ENCODE measurements at regions not wholly inside any gene's neighbourhood (a gene's known extent, or its start where the extent isn't known, plus 50 kb on each side); places are given as distances from the start of the nearest gene placed in this dataset.

DNA sequence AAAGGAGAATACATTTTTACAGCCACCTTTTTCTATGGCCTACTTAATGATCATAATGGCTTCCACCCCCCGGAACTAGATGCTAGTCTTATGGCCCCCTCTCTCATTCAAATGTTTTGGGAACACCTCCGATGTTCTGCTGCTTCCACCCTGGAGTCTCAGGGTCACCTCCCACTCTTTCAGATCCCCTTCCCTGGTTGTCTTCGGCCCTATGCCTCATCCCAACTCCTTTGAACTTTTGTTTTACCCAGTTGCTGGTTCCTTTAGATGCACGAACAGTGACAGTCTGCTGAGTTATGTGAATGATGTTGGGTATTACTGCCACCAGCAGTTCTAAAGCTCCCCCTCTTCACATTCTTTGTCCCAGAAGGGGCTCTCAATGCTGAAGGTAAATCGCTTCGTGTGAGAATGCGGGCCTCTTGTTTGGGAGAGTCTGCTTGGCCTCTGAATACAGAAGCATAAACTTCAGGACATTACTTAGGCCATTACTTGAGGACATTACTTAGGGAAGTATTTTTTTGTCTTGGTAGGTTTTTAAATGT is 309.1 kb downstream of the SOX4 start:
- Mint-ChIP-seq H3K4me3 (ENCODE audit: low read depth, unreplicated experiment) (no peak overlapping the region), H3K27me3 (ENCODE audit: unreplicated experiment) (no peaks in the 10 kb centered on the region), H3K4me1 (ENCODE audit: low read depth, unreplicated experiment) (peaks cover 25% of the 10 kb centered on the region), H3K9me3 (ENCODE audit: low read depth, unreplicated experiment) (peaks cover 5% of the 10 kb centered on the region), H3K27ac (ENCODE audit: unreplicated experiment) (no peak overlapping the region), H3K36me3 (ENCODE audit: insufficient read depth, unreplicated experiment) (peaks cover 4% of the 10 kb centered on the region)
- TF ChIP-seq, protein P1, sequence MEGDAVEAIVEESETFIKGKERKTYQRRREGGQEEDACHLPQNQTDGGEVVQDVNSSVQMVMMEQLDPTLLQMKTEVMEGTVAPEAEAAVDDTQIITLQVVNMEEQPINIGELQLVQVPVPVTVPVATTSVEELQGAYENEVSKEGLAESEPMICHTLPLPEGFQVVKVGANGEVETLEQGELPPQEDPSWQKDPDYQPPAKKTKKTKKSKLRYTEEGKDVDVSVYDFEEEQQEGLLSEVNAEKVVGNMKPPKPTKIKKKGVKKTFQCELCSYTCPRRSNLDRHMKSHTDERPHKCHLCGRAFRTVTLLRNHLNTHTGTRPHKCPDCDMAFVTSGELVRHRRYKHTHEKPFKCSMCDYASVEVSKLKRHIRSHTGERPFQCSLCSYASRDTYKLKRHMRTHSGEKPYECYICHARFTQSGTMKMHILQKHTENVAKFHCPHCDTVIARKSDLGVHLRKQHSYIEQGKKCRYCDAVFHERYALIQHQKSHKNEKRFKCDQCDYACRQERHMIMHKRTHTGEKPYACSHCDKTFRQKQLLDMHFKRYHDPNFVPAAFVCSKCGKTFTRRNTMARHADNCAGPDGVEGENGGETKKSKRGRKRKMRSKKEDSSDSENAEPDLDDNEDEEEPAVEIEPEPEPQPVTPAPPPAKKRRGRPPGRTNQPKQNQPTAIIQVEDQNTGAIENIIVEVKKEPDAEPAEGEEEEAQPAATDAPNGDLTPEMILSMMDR (IDR thresholded peaks at IDR 0.05; ENCODE audit: unreplicated experiment) = no peak
- intact Hi-C loops (cut with micrococcal nuclease; ENCODE audit: unreplicated experiment) = no loop called here
- no TSS peak for BruUV-seq (replicated peaks)
- no peak for DNase-seq
- CTCF ChIA-PET = no interaction called here

DNA sequence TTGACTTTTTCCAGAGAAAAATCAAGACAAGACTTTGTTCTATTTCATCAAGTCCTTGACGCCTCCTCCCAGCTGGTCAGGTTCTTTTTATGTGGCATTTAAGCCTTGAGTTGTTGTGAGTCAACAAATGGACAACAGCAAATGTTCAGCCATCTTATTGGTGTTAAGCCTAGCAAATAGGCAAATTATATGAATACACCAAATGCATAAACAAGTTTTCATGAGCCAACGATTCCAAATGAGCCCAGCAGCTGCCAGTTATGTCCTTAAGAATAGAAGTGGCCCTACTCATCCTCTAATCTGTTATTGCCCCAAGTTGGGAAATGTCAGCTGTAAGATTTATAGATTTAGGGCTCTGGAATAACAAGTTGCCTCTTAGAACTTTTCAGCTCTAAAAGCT is 312.0 kb downstream of the SOX4 start:
- Mint-ChIP-seq H3K4me1 (ENCODE audit: low read depth, unreplicated experiment) (peaks cover 7% of the 10 kb centered on the region), H3K36me3 (ENCODE audit: insufficient read depth, unreplicated experiment) (no peaks in the 10 kb centered on the region), H3K27ac (ENCODE audit: unreplicated experiment) (no peak overlapping the region), H3K27me3 (ENCODE audit: unreplicated experiment) (no peaks in the 10 kb centered on the region), H3K4me3 (ENCODE audit: low read depth, unreplicated experiment) (no peak overlapping the region), H3K9me3 (ENCODE audit: low read depth, unreplicated experiment) (peaks cover 4% of the 10 kb centered on the region)
- intact Hi-C loops (cut with micrococcal nuclease; ENCODE audit: unreplicated experiment) = no loop called here
- BruUV-seq (replicated peaks) = no TSS peak
- CTCF ChIA-PET = interaction anchor here (0.7 kb wide), 1 partner anchor 93 kb away, joined by 3 read pairs; no protein-coding TSS in a partner anchor
- DNase-seq = no peak
- TF ChIP-seq, protein P1 (IDR thresholded peaks at IDR 0.05; ENCODE audit: unreplicated experiment) = no peak

DNA sequence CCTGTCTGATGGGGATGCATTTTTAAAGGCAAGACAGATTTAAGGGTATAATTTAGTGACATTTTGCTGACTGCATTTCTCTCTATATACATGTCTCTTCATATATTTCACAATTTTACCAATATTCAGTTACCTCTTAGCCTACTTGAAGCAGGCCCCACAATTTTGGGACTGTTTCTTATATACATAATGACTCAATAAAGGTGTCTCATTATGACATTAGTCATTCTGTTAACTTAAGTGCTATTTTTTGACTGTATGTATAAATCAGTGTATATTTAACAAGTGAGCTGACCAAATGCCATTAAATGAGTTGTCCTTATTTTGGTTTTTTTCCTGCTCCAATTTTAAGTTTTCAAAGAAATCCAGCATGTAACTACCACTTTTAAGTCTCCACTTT is 313.3 kb downstream of the SOX4 start:
- H3K9me3 Mint-ChIP-seq (ENCODE audit: low read depth, unreplicated experiment) = peaks cover 2% of the 10 kb centered on the region

DNA sequence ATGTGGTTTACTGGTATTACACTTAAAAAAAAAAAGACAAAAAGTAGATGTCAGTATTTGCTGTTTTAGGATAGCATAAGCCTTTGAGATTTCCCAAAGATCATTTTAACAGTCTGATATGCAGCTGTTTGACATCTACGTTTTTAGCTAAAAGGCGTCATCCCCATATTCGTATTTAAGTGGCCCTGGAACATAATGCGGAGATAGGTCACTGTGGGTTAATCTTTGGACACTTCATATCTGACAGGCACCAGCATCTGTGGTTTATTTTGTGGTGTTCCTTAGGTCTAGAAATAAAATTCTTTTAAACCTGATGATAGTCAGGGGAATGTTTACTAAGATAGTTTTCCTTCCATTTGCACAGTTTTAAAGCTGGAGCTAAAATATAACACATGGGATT is 313.7 kb downstream of the SOX4 start:
- intact Hi-C loops (cut with micrococcal nuclease; ENCODE audit: unreplicated experiment) = no loop called here
- H3K4me1 Mint-ChIP-seq (ENCODE audit: low read depth, unreplicated experiment) = no peaks in the 10 kb centered on the region
- H3K27ac Mint-ChIP-seq (ENCODE audit: unreplicated experiment) = no peak overlapping the region

More for the DNA sequence above, 313.3 kb downstream of the SOX4 start:
- intact Hi-C loops (cut with micrococcal nuclease; ENCODE audit: unreplicated experiment) = no loop called here
- no TSS peak for BruUV-seq (replicated peaks)
- DNase-seq = no peak
- Mint-ChIP-seq H3K4me3 (ENCODE audit: low read depth, unreplicated experiment) (no peak overlapping the region), H3K4me1 (ENCODE audit: low read depth, unreplicated experiment) (no peaks in the 10 kb centered on the region), H3K27ac (ENCODE audit: unreplicated experiment) (no peak overlapping the region), H3K27me3 (ENCODE audit: unreplicated experiment) (no peaks in the 10 kb centered on the region), H3K36me3 (ENCODE audit: insufficient read depth, unreplicated experiment) (no peaks in the 10 kb centered on the region)
- CTCF ChIA-PET = no interaction called here
- TF ChIP-seq, protein P1 (IDR thresholded peaks at IDR 0.05; ENCODE audit: unreplicated experiment) = no peak

More for the DNA sequence above, 313.7 kb downstream of the SOX4 start:
- DNase-seq = no peak
- CTCF ChIA-PET = no interaction called here
- TF ChIP-seq, protein P1 (IDR thresholded peaks at IDR 0.05; ENCODE audit: unreplicated experiment) = no peak
- peaks cover 2% of the 10 kb centered on the region for H3K9me3 Mint-ChIP-seq (ENCODE audit: low read depth, unreplicated experiment)
- no peaks in the 10 kb centered on the region for H3K36me3 Mint-ChIP-seq (ENCODE audit: insufficient read depth, unreplicated experiment)
- no peak overlapping the region for H3K4me3 Mint-ChIP-seq (ENCODE audit: low read depth, unreplicated experiment)
- no TSS peak for BruUV-seq (replicated peaks)
- no peaks in the 10 kb centered on the region for H3K27me3 Mint-ChIP-seq (ENCODE audit: unreplicated experiment)

Data from Calu3 (cell line).